Lower lobe of right lung (tissue), 2 donors: ENCODE measurements at regions not wholly inside any gene's neighbourhood (a gene's known extent, or its start where the extent isn't known, plus 50 kb on each side); places are given as distances from the start of the nearest gene placed in this dataset.

Experiments used
- ATAC-seq, 2 donors: fragments of 200-7000 bp; cut with Tn5 transposase; one replicate each; pipeline ENCODE4 v1.9.1; 2020 to 2022; ENCODE audit warnings: mild to moderate bottlenecking in 2 of 2, moderate library complexity in 2 of 2
- DNase-seq: peaks from one replicate; pipeline ENCODE4 v3.0.0-alpha.2; 2020
- H3K27ac ChIP-seq: fragments of 200-600 bp; one replicate; pipeline ENCODE4 v1.8.0; 2022
- H3K27me3 ChIP-seq: fragments of 200-600 bp; one replicate; pipeline ENCODE4 v1.8.0; 2022; ENCODE audit warnings: low read depth
- H3K36me3 ChIP-seq: fragments of 200-600 bp; one replicate; pipeline ENCODE4 v1.8.0; 2022; ENCODE audit warnings: mild to moderate bottlenecking
- H3K4me1 ChIP-seq: fragments of 200-600 bp; one replicate; pipeline ENCODE4 v1.8.0; 2022
- H3K4me3 ChIP-seq: fragments of 200-600 bp; one replicate; pipeline ENCODE4 v1.8.0; 2022; ENCODE audit warnings: mild to moderate bottlenecking
- H3K9me3 ChIP-seq: fragments of 200-600 bp; one replicate; pipeline ENCODE4 v1.8.0; 2022
- intact Hi-C: fragments of 100-400 bp; cut with DNase I; formaldehyde crosslinking; loops from one replicate; pipeline ENCODE4 v1.11.0; 2022
- TF ChIP-seq, protein P1 (sequence below): fragments of 200-600 bp; IDR thresholded peaks from one replicate; pipeline ENCODE4 v1.8.0; 2022; ENCODE audit warnings: antibody characterized with exemption, mild to moderate bottlenecking
- donor health status: DM: no; HTN: yes; CAD: no; lungs with severe emphysema.

DNA sequence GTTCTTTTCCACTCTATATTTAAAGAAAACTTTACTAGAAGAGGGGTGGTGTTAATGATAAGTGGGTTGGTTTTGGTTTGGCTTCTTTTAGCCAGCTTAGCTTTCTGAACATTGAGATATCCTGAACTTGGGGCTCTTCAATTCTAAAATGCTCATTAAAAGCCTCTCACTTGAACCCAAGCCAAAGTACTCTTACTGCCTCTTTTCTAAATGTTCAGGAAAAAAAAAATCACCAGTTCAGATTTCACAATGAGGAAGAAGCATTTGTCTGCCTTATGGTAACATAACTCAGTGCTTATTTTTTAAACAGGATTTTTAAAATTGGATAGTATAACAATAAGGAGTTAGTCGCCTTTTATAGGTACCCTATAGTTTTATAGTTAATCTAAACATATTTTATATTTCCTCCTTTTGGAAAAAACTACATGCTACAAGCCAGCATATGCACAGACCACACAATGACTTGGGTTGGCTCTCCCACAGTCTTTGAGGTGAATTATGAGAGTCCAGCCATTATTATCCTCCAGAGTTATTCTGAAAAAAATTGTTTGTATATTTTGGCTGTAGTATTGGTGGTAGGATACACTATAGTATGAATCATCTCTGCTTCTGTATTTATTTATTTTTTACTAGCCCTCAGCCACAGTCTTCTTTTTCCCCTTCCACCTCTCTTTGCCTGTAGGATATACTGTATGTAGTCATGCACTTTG lies 195.5 kb upstream of the TMPO start:
- intact Hi-C loops = no loop called here

DNA sequence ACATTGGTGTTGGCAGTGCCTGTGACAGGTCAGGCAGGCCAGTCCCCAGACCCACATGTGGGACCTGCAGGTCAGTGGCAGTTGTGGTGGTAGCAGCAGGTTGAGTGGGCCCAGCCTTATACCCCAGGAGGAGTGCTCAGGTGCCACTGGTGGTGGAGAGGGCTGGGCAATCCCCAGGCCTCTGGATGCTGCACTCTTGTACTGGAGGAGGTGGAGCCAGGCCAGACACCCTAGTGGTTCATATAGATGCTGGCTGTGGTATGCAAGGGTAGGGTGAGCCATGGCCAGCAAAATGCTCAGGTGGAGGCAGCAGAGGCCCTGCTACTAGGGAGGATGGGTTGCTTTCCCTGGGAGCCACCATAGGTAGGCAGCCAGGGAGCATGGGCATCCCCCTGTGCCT lies 190.4 kb upstream of the TMPO start:
- no peak overlapping the region for H3K27ac ChIP-seq
- no peaks in the 10 kb centered on the region for H3K4me1 ChIP-seq
- intact Hi-C loops = no loop called here
- DNase-seq = no peak
- no peaks in the 10 kb centered on the region for H3K27me3 ChIP-seq
- no peaks in the 10 kb centered on the region for H3K36me3 ChIP-seq
- ATAC-seq = no peak
- TF ChIP-seq, protein P1, sequence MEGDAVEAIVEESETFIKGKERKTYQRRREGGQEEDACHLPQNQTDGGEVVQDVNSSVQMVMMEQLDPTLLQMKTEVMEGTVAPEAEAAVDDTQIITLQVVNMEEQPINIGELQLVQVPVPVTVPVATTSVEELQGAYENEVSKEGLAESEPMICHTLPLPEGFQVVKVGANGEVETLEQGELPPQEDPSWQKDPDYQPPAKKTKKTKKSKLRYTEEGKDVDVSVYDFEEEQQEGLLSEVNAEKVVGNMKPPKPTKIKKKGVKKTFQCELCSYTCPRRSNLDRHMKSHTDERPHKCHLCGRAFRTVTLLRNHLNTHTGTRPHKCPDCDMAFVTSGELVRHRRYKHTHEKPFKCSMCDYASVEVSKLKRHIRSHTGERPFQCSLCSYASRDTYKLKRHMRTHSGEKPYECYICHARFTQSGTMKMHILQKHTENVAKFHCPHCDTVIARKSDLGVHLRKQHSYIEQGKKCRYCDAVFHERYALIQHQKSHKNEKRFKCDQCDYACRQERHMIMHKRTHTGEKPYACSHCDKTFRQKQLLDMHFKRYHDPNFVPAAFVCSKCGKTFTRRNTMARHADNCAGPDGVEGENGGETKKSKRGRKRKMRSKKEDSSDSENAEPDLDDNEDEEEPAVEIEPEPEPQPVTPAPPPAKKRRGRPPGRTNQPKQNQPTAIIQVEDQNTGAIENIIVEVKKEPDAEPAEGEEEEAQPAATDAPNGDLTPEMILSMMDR = no peak
- H3K9me3 ChIP-seq = no peaks in the 10 kb centered on the region
- H3K4me3 ChIP-seq = no peak overlapping the region

More for the DNA sequence above, 195.5 kb upstream of the TMPO start:
- no peak overlapping the region for H3K4me3 ChIP-seq
- no peaks in the 10 kb centered on the region for H3K27me3 ChIP-seq
- H3K9me3 ChIP-seq = no peaks in the 10 kb centered on the region
- TF ChIP-seq, protein P1 = no peak
- DNase-seq (no peak), ATAC-seq (no peak)
- no peak overlapping the region for H3K27ac ChIP-seq
- H3K36me3 ChIP-seq = no peaks in the 10 kb centered on the region
- no peaks in the 10 kb centered on the region for H3K4me1 ChIP-seq

- H3K27me3 ChIP-seq = no peaks in the 10 kb centered on the region
- H3K36me3 ChIP-seq = no peaks in the 10 kb centered on the region
- intact Hi-C loops = no loop called here
- H3K27ac ChIP-seq = no peak overlapping the region
- TF ChIP-seq, protein P1 = no peak
- no peaks in the 10 kb centered on the region for H3K9me3 ChIP-seq
- ATAC-seq (no peak), DNase-seq (no peak)
- no peak overlapping the region for H3K4me3 ChIP-seq
- no peaks in the 10 kb centered on the region for H3K4me1 ChIP-seq
Measured at GRCh38 chr12:98328467-98328866, 186.9 kb upstream of the TMPO start.

GRCh38 chr12:98329589-98329988 lies 185.8 kb upstream of the TMPO start:
- Histone ChIP-seq H3K4me3 (no peak overlapping the region), H3K27ac (no peak overlapping the region), H3K4me1 (no peaks in the 10 kb centered on the region), H3K9me3 (no peaks in the 10 kb centered on the region), H3K36me3 (no peaks in the 10 kb centered on the region), H3K27me3 (no peaks in the 10 kb centered on the region)
- no peak for ATAC-seq
- TF ChIP-seq, protein P1 = no peak
- DNase-seq = no peak
- intact Hi-C loops = no loop called here

GRCh38 chr12:98332642-98333041 lies 182.7 kb upstream of the TMPO start:
- Histone ChIP-seq H3K4me3 (no peak overlapping the region), H3K36me3 (no peaks in the 10 kb centered on the region), H3K27me3 (no peaks in the 10 kb centered on the region), H3K4me1 (no peaks in the 10 kb centered on the region), H3K27ac (no peak overlapping the region), H3K9me3 (no peaks in the 10 kb centered on the region)
- TF ChIP-seq, protein P1 = no peak
- DNase-seq (no peak), ATAC-seq (no peak)
- intact Hi-C loops = no loop called here
